GM19372 (cell line): ENCODE measurements at regions not wholly inside any gene's neighbourhood (a gene's known extent, or its start where the extent isn't known, plus 50 kb on each side); places are given as distances from the start of the nearest gene placed in this dataset.
"Not testable (repeated sequence)": the region's sequence is repeated elsewhere in the genome, so short reads cannot be mapped to it uniquely, and the experiment has no call there.

Experiments used
- ATAC-seq: cut with Tn5 transposase; IDR thresholded peaks from one replicate; pipeline ENCODE4 v1.9.1; 2021; ENCODE audit warnings: mild to moderate bottlenecking, low read depth, moderate library complexity; ENCODE audit not compliant: unreplicated experiment

DNA sequence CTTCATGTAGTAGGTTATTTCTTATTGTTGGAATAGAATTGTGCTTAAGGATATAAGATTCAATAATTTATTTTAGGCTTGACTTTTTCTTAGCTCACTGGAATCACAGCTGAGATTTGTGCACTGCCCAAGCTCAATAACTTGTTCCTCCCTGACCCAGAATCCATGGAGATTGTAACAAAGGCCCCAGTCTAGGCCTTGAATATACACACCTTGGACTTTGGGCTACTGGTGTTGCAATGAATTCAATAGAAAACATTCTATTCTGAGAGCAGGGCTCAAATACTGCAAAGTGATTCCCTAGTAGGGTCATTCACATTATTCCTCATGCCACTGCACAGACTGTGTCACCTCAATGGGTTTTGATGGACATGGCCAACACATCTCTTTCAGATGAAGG, 352.4 kb downstream of the GALC start:
- ATAC-seq, result no peak

- ATAC-seq, result no peak
These were observed 354.8 kb downstream of the GALC start for GRCh38 chr14:87638196-87638595.

DNA sequence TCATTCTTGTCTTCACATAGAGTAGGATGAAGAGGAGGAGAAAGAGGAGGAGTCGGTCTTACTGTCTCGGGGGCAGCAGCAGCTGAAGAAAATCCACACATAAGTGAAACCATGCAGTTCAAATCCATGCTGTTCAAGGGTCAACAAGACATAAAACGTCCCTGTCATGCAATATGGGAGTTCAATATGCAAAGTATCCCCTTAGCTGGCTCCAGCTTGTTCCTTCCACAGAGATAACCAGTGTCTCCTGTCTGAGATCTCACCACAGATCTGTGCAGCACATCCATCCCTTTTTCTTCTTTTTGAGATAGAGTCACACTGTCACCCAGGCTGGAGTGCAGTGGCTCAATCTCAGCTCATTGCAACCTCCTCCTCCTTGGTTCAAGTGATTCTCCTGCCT, 357.5 kb downstream of the GALC start:
- no peak for ATAC-seq

- no peak for ATAC-seq
These were observed 360.2 kb downstream of the GALC start for GRCh38 chr14:87632796-87633195.

DNA sequence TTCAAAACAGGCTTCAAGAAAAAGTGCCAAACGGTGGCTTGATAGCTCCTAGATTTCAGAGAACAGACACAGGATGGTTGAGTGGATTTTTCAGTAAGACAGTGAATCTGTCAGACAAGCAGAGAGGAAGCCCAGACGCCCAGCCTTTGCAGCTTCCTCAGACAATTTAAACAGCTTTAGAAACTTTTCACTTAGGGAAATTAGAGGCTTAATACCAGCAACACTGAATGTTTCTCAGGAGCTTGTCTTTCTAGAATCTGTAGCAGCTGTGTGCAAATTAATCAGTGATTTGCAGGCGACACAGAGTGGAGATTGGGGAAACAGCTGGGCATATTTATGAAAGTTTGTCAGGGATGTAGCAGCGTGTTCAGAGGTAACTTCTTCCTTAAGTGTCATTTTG, 362.1 kb downstream of the GALC start:
- no peak for ATAC-seq

DNA sequence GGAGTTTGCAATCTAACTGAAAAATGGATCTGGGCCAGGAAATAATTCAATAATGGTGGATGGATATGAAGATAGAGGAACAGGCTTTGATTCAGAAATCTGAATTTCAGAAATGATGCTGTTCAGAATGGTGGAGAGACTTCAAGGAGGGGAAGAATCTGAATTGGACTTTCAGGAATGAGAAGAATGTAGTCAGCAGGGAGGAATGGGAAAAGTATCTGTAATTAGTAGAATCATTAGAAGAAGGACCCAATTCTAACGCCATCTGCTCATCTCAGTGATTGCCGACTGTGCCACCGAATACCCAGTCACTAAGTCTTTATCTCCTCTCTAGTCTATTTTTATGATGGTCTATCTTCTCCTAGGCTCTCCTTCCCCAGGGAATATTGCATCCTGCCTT, 363.2 kb downstream of the GALC start:
- ATAC-seq, result no peak

DNA sequence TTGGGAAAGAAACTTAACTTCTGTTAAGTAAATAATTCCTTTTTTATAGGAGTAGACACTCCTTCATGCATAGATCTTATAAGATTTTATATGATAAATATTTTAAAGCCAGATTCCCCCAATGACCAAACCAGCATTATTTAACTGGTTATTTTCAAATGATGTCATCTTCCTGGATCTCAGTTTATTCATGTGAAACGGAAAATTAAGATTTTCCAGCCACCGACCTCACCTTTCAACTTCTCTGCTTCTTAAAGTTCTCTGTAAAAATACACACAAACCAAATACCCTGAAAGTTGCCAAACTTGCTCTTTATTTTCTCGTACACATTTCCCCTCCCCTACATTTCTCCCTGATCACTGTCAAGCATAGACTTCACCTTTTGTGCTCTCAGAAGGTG, 364.2 kb downstream of the GALC start:
- ATAC-seq, result no peak

DNA sequence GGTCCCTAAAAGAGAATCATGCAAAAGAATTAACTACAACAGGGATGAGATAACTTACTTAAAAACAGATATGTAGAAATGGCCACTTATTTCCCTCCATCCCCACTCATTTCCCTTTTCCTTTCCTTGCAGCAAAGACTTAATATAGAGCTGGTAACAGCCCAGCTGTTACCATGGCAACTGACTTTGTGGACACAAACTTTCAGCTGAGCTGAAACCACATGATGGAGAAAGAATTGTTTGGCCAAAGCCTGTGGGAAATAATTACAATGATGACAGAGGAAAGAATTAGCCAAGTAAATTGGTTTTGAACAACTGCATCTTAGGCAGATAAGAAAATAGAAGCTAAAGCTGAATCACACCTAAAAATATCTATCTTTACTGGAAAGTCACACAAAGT, 364.9 kb downstream of the GALC start:
- ATAC-seq, result no peak

GRCh38 chr14:87626266-87626665, 366.7 kb downstream of the GALC start:
- no peak for ATAC-seq

- no peak for ATAC-seq
These were observed 369.4 kb downstream of the GALC start for GRCh38 chr14:87623616-87624015.

DNA sequence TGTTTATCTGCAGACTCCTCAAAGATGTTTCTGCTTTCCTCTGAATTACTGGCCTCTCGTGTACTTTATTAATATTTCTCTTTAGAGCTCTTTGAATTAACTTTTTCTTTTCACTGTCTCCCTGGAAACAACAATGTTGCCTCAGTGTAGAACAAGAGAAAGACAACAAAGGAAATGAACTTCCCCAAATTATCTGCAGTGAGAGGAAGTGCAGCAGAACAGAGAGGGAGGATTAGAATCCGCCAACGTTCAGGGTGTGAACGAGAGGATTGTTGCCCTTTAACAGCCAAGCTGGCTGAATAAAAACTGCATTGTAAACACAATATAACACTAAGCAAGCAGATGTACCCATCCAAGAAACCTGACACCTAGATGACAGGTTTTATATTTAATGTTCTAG, 375.9 kb downstream of the GALC start:
- no peak for ATAC-seq

- ATAC-seq, result no peak
These were observed 376.9 kb downstream of the GALC start for GRCh38 chr14:87615822-87616679.

DNA sequence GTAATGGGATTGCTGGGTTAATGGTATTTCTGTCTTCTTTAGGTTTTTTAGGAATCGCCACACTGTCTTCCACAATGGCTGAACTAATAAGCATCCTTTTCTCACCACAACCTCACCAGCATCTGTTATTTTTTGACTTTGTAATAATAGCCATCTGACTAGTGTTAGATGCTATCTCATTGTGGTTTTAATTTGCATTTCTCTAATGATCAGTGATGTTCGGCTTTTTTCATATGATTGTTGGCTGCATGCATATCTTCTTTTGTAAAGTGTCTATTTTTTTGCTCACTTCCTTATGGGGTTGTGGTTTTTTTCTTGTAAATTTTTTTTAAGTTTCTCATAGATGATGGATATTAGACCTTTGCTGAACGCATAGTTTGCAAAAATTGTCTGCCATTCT, 377.9 kb downstream of the GALC start:
- ATAC-seq, result no peak

DNA sequence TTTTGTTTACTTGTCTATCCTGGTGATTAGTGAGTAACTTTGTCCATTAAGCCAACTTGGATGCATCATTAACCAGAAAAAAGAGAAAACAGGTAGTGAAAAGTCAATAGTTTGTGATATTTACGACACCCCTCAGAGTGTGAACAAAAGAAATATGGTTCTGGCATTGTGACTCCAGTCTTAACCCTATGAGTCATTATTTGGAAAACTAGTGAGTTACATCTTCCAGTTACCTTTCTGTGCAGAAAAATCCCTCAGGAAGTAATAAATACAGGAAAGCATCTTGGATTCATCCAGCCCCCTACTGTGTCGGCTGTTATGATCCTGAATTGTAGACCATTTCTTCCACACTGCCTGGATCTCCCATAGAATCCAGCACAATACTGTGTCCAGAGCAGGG, 379.1 kb downstream of the GALC start:
- ATAC-seq, result no peak

DNA sequence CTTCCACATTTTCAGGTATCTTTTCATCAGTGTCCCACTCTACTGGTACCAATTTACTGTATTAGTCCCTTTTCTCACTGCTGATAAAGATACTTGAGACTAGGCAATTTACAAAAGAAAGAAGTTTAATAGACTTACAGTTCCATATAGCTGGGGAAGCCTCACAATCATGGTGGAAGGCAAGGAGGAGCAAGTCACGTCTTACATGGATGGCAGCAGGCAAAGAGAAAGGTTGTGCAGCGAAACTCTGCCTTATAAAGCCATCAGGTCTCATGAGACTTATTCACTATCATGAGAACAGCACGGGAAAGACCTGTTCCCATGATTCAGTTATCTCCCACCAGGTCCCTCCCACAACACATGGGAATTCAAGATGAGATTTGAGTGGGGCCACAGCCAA, 385.9 kb downstream of the GALC start:
- ATAC-seq, result not testable (repeated sequence)

GRCh38 chr14:87601036-87601435, 391.9 kb downstream of the GALC start:
- no peak for ATAC-seq

GRCh38 chr14:87600240-87600639, 392.7 kb downstream of the GALC start:
- no peak for ATAC-seq

- no peak for ATAC-seq
These were observed 411.7 kb downstream of the GALC start for GRCh38 chr14:87581298-87581697.

DNA sequence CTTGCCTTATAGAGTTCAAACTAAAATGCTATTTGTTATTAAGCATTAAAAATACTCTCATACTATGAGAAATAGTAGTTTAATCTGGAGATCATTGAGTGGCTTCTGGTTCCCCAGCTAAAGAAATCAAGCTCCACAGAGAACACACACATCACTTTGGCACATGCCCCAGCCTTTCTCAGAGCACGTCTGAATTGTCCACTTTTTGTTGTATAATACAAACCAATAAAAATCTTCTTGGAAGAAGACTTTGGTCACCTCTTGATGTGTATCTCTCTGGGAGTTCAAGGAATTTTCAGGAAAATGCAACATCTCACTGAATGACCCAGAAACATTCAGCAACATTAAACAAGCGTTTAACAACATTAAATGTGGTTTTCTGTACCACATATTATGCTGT, 413.9 kb downstream of the GALC start:
- no peak for ATAC-seq

DNA sequence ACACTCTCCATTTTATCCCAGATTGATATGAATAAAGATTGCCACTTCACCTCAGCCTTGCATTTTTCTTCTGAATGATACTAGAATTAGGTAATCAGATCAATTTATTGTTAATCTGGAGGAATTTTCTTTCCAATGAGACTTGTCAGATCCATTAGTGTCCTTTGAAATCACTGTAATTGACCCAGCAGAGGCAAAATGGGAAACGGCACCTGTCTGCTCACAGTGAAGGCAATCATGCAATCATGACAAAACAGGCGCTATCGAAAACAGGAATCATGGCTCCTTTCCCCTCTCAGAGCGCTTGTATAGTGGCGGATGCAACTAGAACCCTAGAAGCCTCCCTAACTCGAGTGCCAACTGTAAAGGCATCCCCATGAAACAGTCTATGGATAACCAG, 417.6 kb downstream of the GALC start:
- no peak for ATAC-seq

- no peak for ATAC-seq
These were observed 419.4 kb downstream of the GALC start for GRCh38 chr14:87573591-87573990.

DNA sequence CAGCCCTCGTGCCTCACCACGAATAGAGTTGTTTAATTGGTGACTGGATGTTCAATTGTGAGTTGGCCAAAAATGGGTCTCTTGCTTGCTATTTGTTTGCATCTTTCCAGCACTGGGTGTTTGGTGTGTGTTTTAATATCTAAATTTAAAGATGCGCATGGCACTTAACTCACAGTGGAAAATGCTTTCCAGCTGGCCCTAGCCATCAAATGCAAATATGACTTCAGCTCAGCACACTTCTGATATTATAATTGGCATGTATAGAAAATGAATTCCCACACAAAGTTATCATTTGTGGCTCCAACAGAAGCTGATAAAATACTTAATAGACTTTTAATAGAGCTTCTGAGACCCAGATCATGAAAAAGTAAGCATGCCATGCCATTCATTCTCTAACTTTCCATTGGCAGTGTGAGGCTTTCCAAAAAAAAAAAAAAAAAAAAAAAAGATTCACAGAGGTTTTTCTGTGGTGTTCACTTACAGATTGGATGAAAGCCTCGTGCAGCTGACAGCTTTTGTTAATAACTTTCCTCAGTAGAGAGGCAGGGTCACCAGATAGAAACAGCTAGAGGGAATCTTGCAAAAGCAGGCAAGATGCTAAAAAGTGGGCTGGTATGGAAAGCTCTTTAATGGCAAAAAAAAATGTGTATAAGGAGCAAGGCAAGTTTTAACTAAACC, 425.2 kb downstream of the GALC start:
- ATAC-seq, result no peak
